ENCODE measurements at regions not wholly inside any gene's neighbourhood (a gene's known extent, or its start where the extent isn't known, plus 50 kb on each side); places are given as distances from the start of the nearest gene placed in this dataset.

DNA sequence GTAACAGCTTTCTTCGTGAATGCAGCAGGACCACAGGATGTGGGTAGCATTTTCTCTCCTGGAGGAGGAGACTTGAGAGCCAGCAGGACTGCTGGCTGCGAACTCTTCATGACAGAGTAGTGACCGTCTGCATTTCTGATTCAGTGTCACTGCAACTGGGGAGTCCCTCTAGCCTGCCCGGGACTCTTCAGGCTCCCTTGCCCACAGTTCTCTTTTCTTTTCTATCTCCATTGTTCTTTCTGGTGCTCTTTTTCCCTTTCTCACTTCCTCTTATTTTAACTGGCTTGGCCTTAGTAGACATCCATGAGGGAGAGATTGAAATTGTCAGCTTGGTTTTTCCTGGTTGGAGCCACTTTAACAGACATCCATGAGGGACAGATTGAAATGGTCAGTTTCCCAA, 49.9 kb upstream of the P2RY1 start:
- H3K9me3 ChIP-seq (ENCODE audit: control insufficient read depth, low read length): peaks cover 31% of the 10 kb centered on the region
- H3K4me1 ChIP-seq (ENCODE audit: control insufficient read depth, insufficient read depth, low read length): no peaks in the 10 kb centered on the region
- no peaks in the 10 kb centered on the region for H3K4me1 Mint-ChIP-seq
- no peak overlapping the region for H3K4me3 ChIP-seq (ENCODE audit: low read length)
- H3K27me3 Mint-ChIP-seq (ENCODE audit: insufficient read depth): no peaks in the 10 kb centered on the region
- peaks cover 34% of the 10 kb centered on the region for H3K9me3 Mint-ChIP-seq
- H3K4me3 Mint-ChIP-seq: no peak overlapping the region
- H3K27ac Mint-ChIP-seq: no peak overlapping the region
- no peaks in the 10 kb centered on the region for H3K27me3 ChIP-seq (ENCODE audit: control insufficient read depth, insufficient read depth, low read length, poor library complexity, severe bottlenecking)
- H3K9ac ChIP-seq (ENCODE audit: extremely low read depth, low read length, poor library complexity, severe bottlenecking): no peak overlapping the region
- TF ChIP-seq, protein P1, sequence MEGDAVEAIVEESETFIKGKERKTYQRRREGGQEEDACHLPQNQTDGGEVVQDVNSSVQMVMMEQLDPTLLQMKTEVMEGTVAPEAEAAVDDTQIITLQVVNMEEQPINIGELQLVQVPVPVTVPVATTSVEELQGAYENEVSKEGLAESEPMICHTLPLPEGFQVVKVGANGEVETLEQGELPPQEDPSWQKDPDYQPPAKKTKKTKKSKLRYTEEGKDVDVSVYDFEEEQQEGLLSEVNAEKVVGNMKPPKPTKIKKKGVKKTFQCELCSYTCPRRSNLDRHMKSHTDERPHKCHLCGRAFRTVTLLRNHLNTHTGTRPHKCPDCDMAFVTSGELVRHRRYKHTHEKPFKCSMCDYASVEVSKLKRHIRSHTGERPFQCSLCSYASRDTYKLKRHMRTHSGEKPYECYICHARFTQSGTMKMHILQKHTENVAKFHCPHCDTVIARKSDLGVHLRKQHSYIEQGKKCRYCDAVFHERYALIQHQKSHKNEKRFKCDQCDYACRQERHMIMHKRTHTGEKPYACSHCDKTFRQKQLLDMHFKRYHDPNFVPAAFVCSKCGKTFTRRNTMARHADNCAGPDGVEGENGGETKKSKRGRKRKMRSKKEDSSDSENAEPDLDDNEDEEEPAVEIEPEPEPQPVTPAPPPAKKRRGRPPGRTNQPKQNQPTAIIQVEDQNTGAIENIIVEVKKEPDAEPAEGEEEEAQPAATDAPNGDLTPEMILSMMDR (conservative IDR thresholded peaks at IDR 0.05): no peak
- H3K36me3 ChIP-seq (ENCODE audit: control insufficient read depth, insufficient read depth, low read length): no peaks in the 10 kb centered on the region
- 90 to 93% methylated on average over 4 of the region's 4 CpGs for whole genome bisulfite sequencing, 2 experiments (ENCODE audit: insufficient coverage in 1 of 2, insufficient read length in 1 of 2)
- DNase-seq: no peak
- H3K36me3 Mint-ChIP-seq (ENCODE audit: low read depth): no peaks in the 10 kb centered on the region
- no peak overlapping the region for H3K27ac ChIP-seq (ENCODE audit: low read depth, low read length)

Measured in endodermal cell (in vitro differentiated cells).